MM.1S (cell line): ENCODE measurements at regions not wholly inside any gene's neighbourhood (a gene's known extent, or its start where the extent isn't known, plus 50 kb on each side); places are given as distances from the start of the nearest gene placed in this dataset.

Source experiments
- DNase-seq: peaks from one replicate; pipeline ENCODE4 v3.0.0-alpha.2; 2015
- H2AFZ ChIP-seq: fragments of 300-600 bp; sonication (generic); 2 replicates; pipeline ENCODE4 v1.6.0; 2016; ENCODE audit warnings: antibody characterized with exemption, low read length
- H3F3A ChIP-seq: fragments of 300-600 bp; sonication (generic); 2 replicates; pipeline ENCODE4 v1.6.1; 2016; ENCODE audit warnings: mild to moderate bottlenecking, antibody characterized with exemption, low read length, moderate library complexity, mixed read lengths; ENCODE audit not compliant: insufficient read depth
- H3K27ac ChIP-seq: fragments of 300-600 bp; sonication (generic); 2 replicates; pipeline ENCODE4 v1.5.1; 2016; ENCODE audit warnings: mild to moderate bottlenecking, low read length
- H3K27me3 ChIP-seq: fragments of 300-600 bp; sonication (generic); replicated peaks from 2 replicates; pipeline ENCODE4 v1.6.0; 2016; ENCODE audit warnings: low read length; ENCODE audit not compliant: insufficient read depth
- H3K36me3 ChIP-seq: fragments of 300-600 bp; sonication (generic); replicated peaks from 2 replicates; pipeline ENCODE4 v1.6.1; 2016; ENCODE audit warnings: mild to moderate bottlenecking, low read length, mixed read lengths; ENCODE audit not compliant: insufficient read depth
- H3K4me1 ChIP-seq: fragments of 300-600 bp; sonication (generic); 2 replicates; pipeline ENCODE4 v1.6.1; 2016; ENCODE audit warnings: low read length, mixed read lengths
- H3K4me2 ChIP-seq: fragments of 300-600 bp; sonication (generic); 2 replicates; pipeline ENCODE4 v1.6.0; 2016; ENCODE audit warnings: low read depth, low read length
- H3K4me3 ChIP-seq: fragments of 300-600 bp; sonication (generic); 2 replicates; pipeline ENCODE4 v1.5.1; 2016; ENCODE audit warnings: low read length, mixed read lengths
- H3K79me2 ChIP-seq: fragments of 300-600 bp; sonication (generic); 2 replicates; pipeline ENCODE4 v1.6.1; 2016; ENCODE audit warnings: mixed run types, low read length, mixed read lengths
- H3K9ac ChIP-seq: fragments of 300-600 bp; sonication (generic); 2 replicates; pipeline ENCODE4 v1.6.1; 2016; ENCODE audit warnings: low read length, mixed read lengths
- H3K9me2 ChIP-seq: fragments of 300-600 bp; sonication (generic); replicated peaks from 2 replicates; pipeline ENCODE4 v1.6.1; 2016; ENCODE audit warnings: mild to moderate bottlenecking, low read length, mixed read lengths; ENCODE audit not compliant: insufficient read depth
- H3K9me3 ChIP-seq: fragments of 300-600 bp; sonication (generic); replicated peaks from 2 replicates; pipeline ENCODE4 v1.6.1; 2016; ENCODE audit warnings: mild to moderate bottlenecking, low read length, mixed read lengths; ENCODE audit not compliant: insufficient read depth
- H4K20me1 ChIP-seq: fragments of 300-600 bp; sonication (generic); 2 replicates; pipeline ENCODE4 v1.6.1; 2016; ENCODE audit warnings: mild to moderate bottlenecking, low read length, moderate library complexity, mixed read lengths; ENCODE audit not compliant: insufficient read depth
- EZH2 ChIP-seq: fragments of 300-600 bp; sonication (generic); optimal IDR thresholded peaks from 2 replicates; pipeline ENCODE3; 2017; ENCODE audit warnings: low read depth, mild to moderate bottlenecking, antibody characterized with exemption, low read length, mixed read lengths
- EZH2phosphoT487 ChIP-seq: fragments of 300-600 bp; sonication (generic); IDR thresholded peaks from 2 replicates; pipeline ENCODE4 v1.6.1; 2018; ENCODE audit warnings: antibody characterized with exemption, low read length
- TF ChIP-seq, protein P1 (sequence below): fragments of 300-600 bp; sonication (generic); IDR thresholded peaks from 2 replicates; pipeline ENCODE4 v1.5.1; 2016; ENCODE audit warnings: antibody characterized with exemption, low read length, mixed read lengths

DNA sequence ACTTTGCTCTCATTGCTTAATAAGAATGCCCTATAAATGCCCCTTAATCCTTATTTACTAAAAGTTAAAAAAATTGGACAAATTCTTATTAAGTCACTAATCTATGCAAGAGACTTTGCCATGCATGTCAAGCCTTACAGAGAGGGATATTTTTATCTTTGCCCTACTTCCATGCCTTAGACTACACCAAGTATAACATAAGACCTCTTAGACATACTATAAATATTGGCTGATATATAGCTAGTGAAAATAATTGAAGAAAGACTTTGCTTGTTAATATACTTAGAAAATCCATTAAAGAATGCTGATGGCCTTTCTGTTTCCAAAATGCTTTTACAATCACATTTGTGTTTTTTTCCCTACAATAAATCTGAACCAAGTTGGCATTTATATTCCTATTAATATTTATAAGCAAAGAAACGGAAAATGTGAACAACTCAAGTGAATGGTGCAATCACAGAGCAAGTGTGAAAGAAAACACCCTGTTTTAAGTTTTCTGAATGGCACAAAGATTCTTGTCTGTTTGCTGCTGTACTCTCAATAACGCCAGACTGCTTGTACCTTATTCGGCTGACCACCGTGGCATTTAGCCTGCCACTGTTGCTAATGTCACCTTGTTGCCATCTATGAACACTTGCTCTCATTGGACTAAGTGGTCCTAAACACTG is 105.0 kb downstream of the MC4R start:
- TF ChIP-seq EZH2 = no peak
- TF ChIP-seq EZH2phosphoT487 = no peak
- TF ChIP-seq, protein P1, sequence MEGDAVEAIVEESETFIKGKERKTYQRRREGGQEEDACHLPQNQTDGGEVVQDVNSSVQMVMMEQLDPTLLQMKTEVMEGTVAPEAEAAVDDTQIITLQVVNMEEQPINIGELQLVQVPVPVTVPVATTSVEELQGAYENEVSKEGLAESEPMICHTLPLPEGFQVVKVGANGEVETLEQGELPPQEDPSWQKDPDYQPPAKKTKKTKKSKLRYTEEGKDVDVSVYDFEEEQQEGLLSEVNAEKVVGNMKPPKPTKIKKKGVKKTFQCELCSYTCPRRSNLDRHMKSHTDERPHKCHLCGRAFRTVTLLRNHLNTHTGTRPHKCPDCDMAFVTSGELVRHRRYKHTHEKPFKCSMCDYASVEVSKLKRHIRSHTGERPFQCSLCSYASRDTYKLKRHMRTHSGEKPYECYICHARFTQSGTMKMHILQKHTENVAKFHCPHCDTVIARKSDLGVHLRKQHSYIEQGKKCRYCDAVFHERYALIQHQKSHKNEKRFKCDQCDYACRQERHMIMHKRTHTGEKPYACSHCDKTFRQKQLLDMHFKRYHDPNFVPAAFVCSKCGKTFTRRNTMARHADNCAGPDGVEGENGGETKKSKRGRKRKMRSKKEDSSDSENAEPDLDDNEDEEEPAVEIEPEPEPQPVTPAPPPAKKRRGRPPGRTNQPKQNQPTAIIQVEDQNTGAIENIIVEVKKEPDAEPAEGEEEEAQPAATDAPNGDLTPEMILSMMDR = no peak
- Histone ChIP-seq H3K27me3 (no peaks in the 10 kb centered on the region), H3K9ac (no peak overlapping the region), H3K36me3 (no peaks in the 10 kb centered on the region), H3K9me3 (no peaks in the 10 kb centered on the region), H3K27ac (no peak overlapping the region), H2AFZ (no peak overlapping the region), H3K9me2 (no peaks in the 10 kb centered on the region), H3F3A (no peaks in the 10 kb centered on the region), H3K79me2 (no peaks in the 10 kb centered on the region), H3K4me2 (no peak overlapping the region), H3K4me1 (no peaks in the 10 kb centered on the region), H4K20me1 (no peaks in the 10 kb centered on the region), H3K4me3 (no peak overlapping the region)
- no peak for DNase-seq

DNA sequence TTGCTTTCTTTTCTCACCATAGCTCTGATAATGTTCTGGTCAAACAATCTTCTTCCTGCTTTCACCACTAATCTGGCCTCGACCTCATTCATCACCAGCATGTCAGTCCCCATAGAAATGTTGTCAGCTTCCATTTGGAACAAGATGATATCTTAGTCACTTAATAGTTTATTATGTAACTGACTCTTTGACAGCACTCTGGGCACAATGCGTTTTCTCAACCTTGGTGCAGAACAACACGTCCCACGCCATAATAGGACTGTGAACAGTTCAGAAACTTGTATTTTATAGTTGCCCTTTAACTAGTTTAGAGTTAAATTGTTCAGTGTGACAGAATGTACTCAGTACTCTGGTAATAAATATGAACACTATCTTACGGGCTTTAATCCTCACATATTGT is 106.0 kb downstream of the MC4R start:
- Histone ChIP-seq H3K4me2 (no peak overlapping the region), H3K9me3 (no peaks in the 10 kb centered on the region), H3K4me1 (no peaks in the 10 kb centered on the region), H3K27ac (no peak overlapping the region), H3F3A (no peaks in the 10 kb centered on the region), H3K4me3 (no peak overlapping the region), H3K9me2 (no peaks in the 10 kb centered on the region), H3K9ac (no peak overlapping the region), H3K36me3 (no peaks in the 10 kb centered on the region), H3K27me3 (no peaks in the 10 kb centered on the region), H4K20me1 (no peaks in the 10 kb centered on the region), H3K79me2 (no peaks in the 10 kb centered on the region), H2AFZ (no peak overlapping the region)
- TF ChIP-seq EZH2phosphoT487 = no peak
- TF ChIP-seq EZH2 = no peak
- TF ChIP-seq, protein P1 = no peak
- DNase-seq = no peak

DNA sequence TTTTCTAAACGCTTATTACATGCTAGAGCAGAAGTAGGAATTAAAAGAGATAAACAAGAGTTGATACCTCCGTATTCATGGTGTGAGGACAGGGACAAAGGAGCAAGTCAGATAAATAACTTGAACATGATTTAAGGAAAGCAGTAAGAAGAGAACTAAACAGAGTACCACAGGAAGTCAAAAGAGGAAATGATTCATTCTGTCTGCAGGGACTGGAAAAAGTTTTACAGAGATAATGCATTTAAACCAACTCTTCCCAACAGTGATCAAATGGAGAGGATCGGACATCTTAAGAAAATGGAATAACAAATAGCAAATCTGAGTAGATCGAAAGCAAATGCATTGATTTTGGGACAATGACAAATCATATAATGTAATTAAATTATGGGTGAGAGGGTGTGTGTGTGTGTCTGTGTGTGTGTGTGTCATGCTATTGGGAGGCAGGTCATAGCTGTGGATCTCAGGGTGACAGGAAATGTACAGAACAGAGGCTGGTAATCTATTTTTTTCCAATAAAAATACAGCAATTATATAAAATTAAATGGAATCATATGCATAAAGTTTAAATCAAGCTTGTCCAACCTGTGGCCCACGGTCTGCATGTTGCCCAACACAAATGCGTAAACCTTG is 113.4 kb downstream of the MC4R start:
- H3K27ac ChIP-seq = no peak overlapping the region
- H3K27me3 ChIP-seq = no peaks in the 10 kb centered on the region
- no peaks in the 10 kb centered on the region for H3K36me3 ChIP-seq
- no peak overlapping the region for H3K4me2 ChIP-seq
- H3K9me3 ChIP-seq = no peaks in the 10 kb centered on the region
- no peaks in the 10 kb centered on the region for H3K9me2 ChIP-seq
- no peaks in the 10 kb centered on the region for H3K79me2 ChIP-seq
- TF ChIP-seq, protein P1 = no peak
- TF ChIP-seq EZH2 (no peak), EZH2phosphoT487 (no peak)
- no peaks in the 10 kb centered on the region for H3F3A ChIP-seq
- no peak overlapping the region for H2AFZ ChIP-seq
- H4K20me1 ChIP-seq = no peaks in the 10 kb centered on the region
- H3K4me3 ChIP-seq = no peak overlapping the region
- H3K9ac ChIP-seq = no peak overlapping the region
- DNase-seq = no peak
- H3K4me1 ChIP-seq = no peaks in the 10 kb centered on the region
